ENCODE measurements at regions not wholly inside any gene's neighbourhood (a gene's known extent, or its start where the extent isn't known, plus 50 kb on each side); places are given as distances from the start of the nearest gene placed in this dataset.

DNA sequence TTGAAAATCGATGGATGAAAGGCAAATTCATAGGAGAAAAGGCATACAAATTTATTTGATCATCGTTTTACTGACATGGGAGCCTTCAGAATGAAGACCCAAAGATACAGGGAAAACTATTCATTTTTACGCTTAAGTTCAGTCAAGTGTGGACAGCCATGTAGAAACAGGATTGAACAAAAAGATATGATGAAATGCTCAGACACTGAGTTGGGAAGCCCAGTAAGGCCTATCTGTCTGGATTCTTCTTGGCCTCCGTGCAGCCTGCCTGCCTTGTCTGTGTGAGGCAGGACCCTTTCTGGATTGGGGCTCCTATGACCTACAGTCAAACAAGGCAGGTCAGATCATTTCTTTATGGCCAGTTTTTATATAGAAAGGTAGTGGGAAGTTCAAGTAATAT, 203.8 kb upstream of the MYL2 start:
- Histone ChIP-seq H3K79me2 (ENCODE audit: insufficient read depth, low read length) (no peaks in the 10 kb centered on the region), H2AFZ (ENCODE audit: low read depth, low read length, poor library complexity, severe bottlenecking) (no peak overlapping the region), H3K4me3 (replicated peaks in 1 of 2; ENCODE audit: low read depth in 1 of 2, low read length in 2 of 2) (no peak overlapping the region), H3K27ac (ENCODE audit: low read depth, low read length) (no peak overlapping the region), H3K4me1 (ENCODE audit: control insufficient read depth in 1 of 2, insufficient read depth in 2 of 2, low read length in 2 of 2) (no peaks in the 10 kb centered on the region), H3K9ac (ENCODE audit: low read length) (no peak overlapping the region), H3K36me3 (ENCODE audit: control insufficient read depth in 1 of 2, insufficient read depth in 2 of 2, low read length in 2 of 2) (no peaks in the 10 kb centered on the region), H3K9me3 (ENCODE audit: control insufficient read depth in 1 of 2, insufficient read depth in 1 of 2, low read depth in 1 of 2, low read length in 2 of 2) (no peaks in the 10 kb centered on the region), H4K20me1 (ENCODE audit: insufficient read depth) (no peaks in the 10 kb centered on the region), H3K4me2 (ENCODE audit: low read length) (no peak overlapping the region), H3K27me3 (ENCODE audit: insufficient read depth, low read length) (peaks cover 11% of the 10 kb centered on the region), H3K9me2 (ENCODE audit: insufficient read depth) (no peaks in the 10 kb centered on the region)
- no peak for DNase-seq (ENCODE audit: low read depth, low spot score)
- POLR2A ChIA-PET, result no interaction called here
- no TSS peak for BruUV-seq (replicated peaks)
- CTCF ChIA-PET, result no interaction called here
- intact Hi-C loops (cut with micrococcal nuclease), result no loop called here
- no peak for ATAC-seq
- TF ChIP-seq ELF1 (IDR thresholded peaks at IDR 0.05; ENCODE audit: borderline replicate concordance, low read depth) (no peak), SIN3A (IDR thresholded peaks at IDR 0.05; ENCODE audit: low read depth) (no peak), SP1 (IDR thresholded peaks at IDR 0.05; ENCODE audit: low read depth) (no peak), ZFX (IDR thresholded peaks at IDR 0.05) (no peak), POLR2A (IDR thresholded peaks at IDR 0.05; ENCODE audit: borderline replicate concordance, extremely low read depth, insufficient read depth, insufficient read length) (no peak), CBX3 (IDR thresholded peaks at IDR 0.05; ENCODE audit: low read depth) (no peak), YY1 (IDR thresholded peaks at IDR 0.05; ENCODE audit: extremely low read depth, insufficient replicate concordance, low read depth, low read length) (no peak), POLR2AphosphoS5 (IDR thresholded peaks at IDR 0.05; ENCODE audit: low read depth, low read length) (no peak), EGR1 (IDR thresholded peaks at IDR 0.05; ENCODE audit: low read depth) (no peak)
- RAD21 ChIA-PET (ENCODE audit: low non-redundant PET in 1 of 2, low total read pairs in 2 of 2, uncharacterized antibody in 2 of 2, unreplicated experiment in 2 of 2), result no interaction called here

- no TSS peak for BruUV-seq (replicated peaks)
- H3K4me1 ChIP-seq (ENCODE audit: control insufficient read depth in 1 of 2, insufficient read depth in 2 of 2, low read length in 2 of 2), result no peaks in the 10 kb centered on the region
- POLR2A ChIA-PET, result no interaction called here
- H3K36me3 ChIP-seq (ENCODE audit: control insufficient read depth in 1 of 2, insufficient read depth in 2 of 2, low read length in 2 of 2), result no peaks in the 10 kb centered on the region
- H3K79me2 ChIP-seq (ENCODE audit: insufficient read depth, low read length), result no peaks in the 10 kb centered on the region
- no peaks in the 10 kb centered on the region for H3K9me3 ChIP-seq (ENCODE audit: control insufficient read depth in 1 of 2, insufficient read depth in 1 of 2, low read depth in 1 of 2, low read length in 2 of 2)
- intact Hi-C loops (cut with micrococcal nuclease), result no loop called here
- H3K4me3 ChIP-seq (replicated peaks in 1 of 2; ENCODE audit: low read depth in 1 of 2, low read length in 2 of 2), result no peak overlapping the region
- ATAC-seq (no peak), DNase-seq (ENCODE audit: low read depth, low spot score) (no peak)
- no peak overlapping the region for H3K4me2 ChIP-seq (ENCODE audit: low read length)
- no peak overlapping the region for H2AFZ ChIP-seq (ENCODE audit: low read depth, low read length, poor library complexity, severe bottlenecking)
- RAD21 ChIA-PET (ENCODE audit: low non-redundant PET in 1 of 2, low total read pairs in 2 of 2, uncharacterized antibody in 2 of 2, unreplicated experiment in 2 of 2), result no interaction called here
- TF ChIP-seq ZNF274 (IDR thresholded peaks at IDR 0.05; ENCODE audit: low read depth, low read length) (no peak), RAD21 (IDR thresholded peaks at IDR 0.05; ENCODE audit: low read depth) (no peak), POLR2AphosphoS5 (IDR thresholded peaks at IDR 0.05; ENCODE audit: low read depth, low read length) (no peak), CEBPB (IDR thresholded peaks at IDR 0.05; ENCODE audit: low read depth) (no peak), SP1 (IDR thresholded peaks at IDR 0.05; ENCODE audit: low read depth) (no peak), JUND (IDR thresholded peaks at IDR 0.05) (no peak), YY1 (IDR thresholded peaks at IDR 0.05; ENCODE audit: extremely low read depth, insufficient replicate concordance, low read depth, low read length) (no peak), SRF (IDR thresholded peaks at IDR 0.05; ENCODE audit: low read depth) (no peak), ZFX (IDR thresholded peaks at IDR 0.05) (no peak), EGR1 (IDR thresholded peaks at IDR 0.05; ENCODE audit: low read depth) (no peak)
- TF ChIP-seq, protein P1, sequence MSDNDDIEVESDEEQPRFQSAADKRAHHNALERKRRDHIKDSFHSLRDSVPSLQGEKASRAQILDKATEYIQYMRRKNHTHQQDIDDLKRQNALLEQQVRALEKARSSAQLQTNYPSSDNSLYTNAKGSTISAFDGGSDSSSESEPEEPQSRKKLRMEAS (IDR thresholded peaks at IDR 0.05), result no peak
- TF ChIP-seq, protein P2, sequence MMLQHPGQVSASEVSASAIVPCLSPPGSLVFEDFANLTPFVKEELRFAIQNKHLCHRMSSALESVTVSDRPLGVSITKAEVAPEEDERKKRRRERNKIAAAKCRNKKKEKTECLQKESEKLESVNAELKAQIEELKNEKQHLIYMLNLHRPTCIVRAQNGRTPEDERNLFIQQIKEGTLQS (IDR thresholded peaks at IDR 0.05), result no peak
- no peak overlapping the region for H3K9ac ChIP-seq (ENCODE audit: low read length)
- H3K27ac ChIP-seq (ENCODE audit: low read depth, low read length), result no peak overlapping the region
- CTCF ChIA-PET, result no interaction called here
- no peaks in the 10 kb centered on the region for H4K20me1 ChIP-seq (ENCODE audit: insufficient read depth)
- no peaks in the 10 kb centered on the region for H3K9me2 ChIP-seq (ENCODE audit: insufficient read depth)
- peaks cover 11% of the 10 kb centered on the region for H3K27me3 ChIP-seq (ENCODE audit: insufficient read depth, low read length)
These were observed 203.0 kb upstream of the MYL2 start for GRCh38 chr12:111123390-111123789.
